GM23338 (cell line): ENCODE measurements at regions not wholly inside any gene's neighbourhood (a gene's known extent, or its start where the extent isn't known, plus 50 kb on each side); places are given as distances from the start of the nearest gene placed in this dataset.

ENCODE experiments used
- ATAC-seq: fragments of 200-7000 bp; cut with Tn5 transposase; 3 replicates; pipeline ENCODE4 v1.9.1; 2020
- DNase-seq: peaks from one replicate; pipeline ENCODE4 v3.0.0-alpha.2; 2015; ENCODE audit warnings: low spot score
- H2AFZ ChIP-seq: fragments of 200-600 bp; sonication (generic); 2 replicates; pipeline ENCODE4 v1.8.0; 2016; ENCODE audit warnings: antibody characterized with exemption, mild to moderate bottlenecking, moderate library complexity
- H3F3A ChIP-seq: fragments of 200-600 bp; sonication (generic); replicated peaks from 2 replicates; pipeline ENCODE4 v1.8.0; 2017; ENCODE audit warnings: antibody characterized with exemption, mixed run types, low read depth
- H3K27ac ChIP-seq: fragments of 200-600 bp; sonication (generic); 2 replicates; pipeline ENCODE4 v1.6.1; 2016; ENCODE audit warnings: low read depth
- H3K27me3 ChIP-seq: fragments of 200-600 bp; sonication (generic); 2 replicates; pipeline ENCODE4 v1.8.0; 2016; ENCODE audit warnings: mild to moderate bottlenecking, mixed run types, moderate library complexity; ENCODE audit not compliant: insufficient read depth
- H3K36me3 ChIP-seq: fragments of 200-600 bp; sonication (generic); 2 replicates; pipeline ENCODE4 v1.8.0; 2016; ENCODE audit warnings: mild to moderate bottlenecking; ENCODE audit not compliant: insufficient read depth
- H3K4me1 ChIP-seq: fragments of 200-600 bp; sonication (generic); 2 replicates; pipeline ENCODE4 v1.8.0; 2016; ENCODE audit warnings: mild to moderate bottlenecking, moderate library complexity; ENCODE audit not compliant: insufficient read depth
- H3K4me2 ChIP-seq: fragments of 200-600 bp; sonication (generic); 2 replicates; pipeline ENCODE4 v1.7.1; 2017; ENCODE audit warnings: mixed run types
- H3K4me3 ChIP-seq: fragments of 200-600 bp; sonication (generic); 2 replicates; pipeline ENCODE4 v1.6.1; 2016; ENCODE audit warnings: mixed run types
- H3K79me2 ChIP-seq: fragments of 200-600 bp; sonication (generic); replicated peaks from 2 replicates; pipeline ENCODE4 v1.8.0; 2017; ENCODE audit warnings: mild to moderate bottlenecking; ENCODE audit not compliant: insufficient read depth
- H3K9me2 ChIP-seq: fragments of 200-600 bp; sonication (generic); 2 replicates; pipeline ENCODE4 v1.8.0; 2017; ENCODE audit not compliant: insufficient read depth
- H4K20me1 ChIP-seq: fragments of 200-600 bp; sonication (generic); replicated peaks from 2 replicates; pipeline ENCODE4 v1.8.0; 2017; ENCODE audit warnings: mild to moderate bottlenecking; ENCODE audit not compliant: insufficient read depth
- H3K27ac Mint-ChIP-seq: 2 replicates; pipeline ENCODE4 v1.8.0; 2020; ENCODE audit warnings: inconsistent platforms, mild to moderate bottlenecking, moderate library complexity, mixed read lengths
- H3K27me3 Mint-ChIP-seq: 3 replicates; pipeline ENCODE4 v1.8.0; 2022; ENCODE audit warnings: low read depth, mild to moderate bottlenecking, moderate library complexity, mixed read lengths, inconsistent platforms; ENCODE audit not compliant: insufficient read depth, poor library complexity
- H3K36me3 Mint-ChIP-seq: 3 replicates; pipeline ENCODE4 v1.8.0; 2021; ENCODE audit warnings: low read depth, mild to moderate bottlenecking, inconsistent platforms, moderate library complexity, mixed read lengths
- H3K4me1 Mint-ChIP-seq: 3 replicates; pipeline ENCODE4 v1.8.0; 2020; ENCODE audit warnings: mild to moderate bottlenecking, inconsistent platforms, mixed read lengths
- H3K4me3 Mint-ChIP-seq: 3 replicates; pipeline ENCODE4 v1.8.0; 2021; ENCODE audit warnings: moderate library complexity, mild to moderate bottlenecking, inconsistent platforms, mixed read lengths
- H3K9me3 Mint-ChIP-seq: 3 replicates; pipeline ENCODE4 v1.8.0; 2020; ENCODE audit warnings: moderate library complexity, mild to moderate bottlenecking, inconsistent platforms, mixed read lengths
- CREB1 ChIP-seq: fragments of 250-450 bp; sonication (Bioruptor Pico); IDR thresholded peaks from 2 replicates; pipeline ENCODE4 v1.5.0; 2020; ENCODE audit warnings: low read depth, mild to moderate bottlenecking, moderate library complexity
- CTCF ChIP-seq, 2 experiments: fragments of 200-600 bp in 1 of 2; sonication (generic) in 1 of 2; conservative IDR thresholded peaks; 2 replicates each; pipeline versions ENCODE4 v1.5.1 to v1.6.1; 2016 to 2017; ENCODE audit warnings: antibody characterized with exemption in 2 of 2, low read depth in 2 of 2, mild to moderate bottlenecking in 2 of 2, moderate library complexity in 1 of 2
- ETS1 ChIP-seq: IDR thresholded peaks from 2 replicates; pipeline ENCODE4 v1.6.1; 2016; ENCODE audit warnings: antibody characterized with exemption
- EZH2 ChIP-seq: fragments of 200-600 bp; sonication (generic); IDR thresholded peaks from one replicate; pipeline ENCODE4 v1.8.0; 2017; ENCODE audit warnings: antibody characterized with exemption, mild to moderate bottlenecking, low read depth; ENCODE audit not compliant: unreplicated experiment
- EZH2phosphoT487 ChIP-seq: fragments of 200-600 bp; sonication (generic); IDR thresholded peaks from one replicate; pipeline ENCODE4 v1.8.1; 2018; ENCODE audit warnings: antibody characterized with exemption; ENCODE audit not compliant: unreplicated experiment
- JUNB ChIP-seq: IDR thresholded peaks from one replicate; pipeline ENCODE4 v1.6.1; 2016; ENCODE audit warnings: antibody characterized with exemption; ENCODE audit not compliant: unreplicated experiment
- NANOG ChIP-seq: IDR thresholded peaks from 2 replicates; pipeline ENCODE4 v1.6.1; 2016; ENCODE audit warnings: antibody characterized with exemption, borderline replicate concordance
- POLR2AphosphoS5 ChIP-seq: IDR thresholded peaks from 2 replicates; pipeline ENCODE4 v1.6.1; 2016; ENCODE audit warnings: antibody characterized with exemption, low read depth
- REST ChIP-seq: IDR thresholded peaks from one replicate; pipeline ENCODE4 v1.6.1; 2018; ENCODE audit warnings: antibody characterized with exemption; ENCODE audit not compliant: unreplicated experiment
- STAT1 ChIP-seq: IDR thresholded peaks from one replicate; pipeline ENCODE4 v1.6.1; 2016; ENCODE audit warnings: antibody characterized with exemption; ENCODE audit not compliant: unreplicated experiment
- ZNF114 ChIP-seq: fragments of 250-450 bp; sonication (Bioruptor Pico); IDR thresholded peaks from 2 replicates; pipeline ENCODE4 v1.5.0; 2020; ENCODE audit warnings: mild to moderate bottlenecking, moderate library complexity
- ZNF331 ChIP-seq: fragments of 250-450 bp; sonication (Bioruptor Pico); IDR thresholded peaks from 2 replicates; pipeline ENCODE4 v1.5.0; 2020; ENCODE audit warnings: low read depth, mild to moderate bottlenecking, moderate library complexity
- TF ChIP-seq, protein P1 (sequence below): fragments of 250-450 bp; sonication (Bioruptor Pico); IDR thresholded peaks from 2 replicates; pipeline ENCODE4 v1.5.0; 2020; ENCODE audit warnings: mild to moderate bottlenecking, moderate library complexity

- H3K27ac ChIP-seq, result no peak overlapping the region
- ATAC-seq, result no peak
- H3K4me1 ChIP-seq, result peaks cover 6% of the 10 kb centered on the region; the same call in 1 of the 2 replicates
- no peak overlapping the region for H3K4me2 ChIP-seq
- no peaks in the 10 kb centered on the region for H4K20me1 ChIP-seq
- no peaks in the 10 kb centered on the region for H3K79me2 ChIP-seq
- 0 out of 2 replicates have a peak, but pooled peaks cover 4% of the 10 kb centered on the region for H3F3A ChIP-seq
- H3K4me3 Mint-ChIP-seq, result no peak overlapping the region
- no peak for TF ChIP-seq POLR2AphosphoS5
- TF ChIP-seq NANOG, result no peak
- TF ChIP-seq ZNF114 (CRISPR knock-in tag), result no peak
- TF ChIP-seq REST, result no peak
- TF ChIP-seq, protein P1, sequence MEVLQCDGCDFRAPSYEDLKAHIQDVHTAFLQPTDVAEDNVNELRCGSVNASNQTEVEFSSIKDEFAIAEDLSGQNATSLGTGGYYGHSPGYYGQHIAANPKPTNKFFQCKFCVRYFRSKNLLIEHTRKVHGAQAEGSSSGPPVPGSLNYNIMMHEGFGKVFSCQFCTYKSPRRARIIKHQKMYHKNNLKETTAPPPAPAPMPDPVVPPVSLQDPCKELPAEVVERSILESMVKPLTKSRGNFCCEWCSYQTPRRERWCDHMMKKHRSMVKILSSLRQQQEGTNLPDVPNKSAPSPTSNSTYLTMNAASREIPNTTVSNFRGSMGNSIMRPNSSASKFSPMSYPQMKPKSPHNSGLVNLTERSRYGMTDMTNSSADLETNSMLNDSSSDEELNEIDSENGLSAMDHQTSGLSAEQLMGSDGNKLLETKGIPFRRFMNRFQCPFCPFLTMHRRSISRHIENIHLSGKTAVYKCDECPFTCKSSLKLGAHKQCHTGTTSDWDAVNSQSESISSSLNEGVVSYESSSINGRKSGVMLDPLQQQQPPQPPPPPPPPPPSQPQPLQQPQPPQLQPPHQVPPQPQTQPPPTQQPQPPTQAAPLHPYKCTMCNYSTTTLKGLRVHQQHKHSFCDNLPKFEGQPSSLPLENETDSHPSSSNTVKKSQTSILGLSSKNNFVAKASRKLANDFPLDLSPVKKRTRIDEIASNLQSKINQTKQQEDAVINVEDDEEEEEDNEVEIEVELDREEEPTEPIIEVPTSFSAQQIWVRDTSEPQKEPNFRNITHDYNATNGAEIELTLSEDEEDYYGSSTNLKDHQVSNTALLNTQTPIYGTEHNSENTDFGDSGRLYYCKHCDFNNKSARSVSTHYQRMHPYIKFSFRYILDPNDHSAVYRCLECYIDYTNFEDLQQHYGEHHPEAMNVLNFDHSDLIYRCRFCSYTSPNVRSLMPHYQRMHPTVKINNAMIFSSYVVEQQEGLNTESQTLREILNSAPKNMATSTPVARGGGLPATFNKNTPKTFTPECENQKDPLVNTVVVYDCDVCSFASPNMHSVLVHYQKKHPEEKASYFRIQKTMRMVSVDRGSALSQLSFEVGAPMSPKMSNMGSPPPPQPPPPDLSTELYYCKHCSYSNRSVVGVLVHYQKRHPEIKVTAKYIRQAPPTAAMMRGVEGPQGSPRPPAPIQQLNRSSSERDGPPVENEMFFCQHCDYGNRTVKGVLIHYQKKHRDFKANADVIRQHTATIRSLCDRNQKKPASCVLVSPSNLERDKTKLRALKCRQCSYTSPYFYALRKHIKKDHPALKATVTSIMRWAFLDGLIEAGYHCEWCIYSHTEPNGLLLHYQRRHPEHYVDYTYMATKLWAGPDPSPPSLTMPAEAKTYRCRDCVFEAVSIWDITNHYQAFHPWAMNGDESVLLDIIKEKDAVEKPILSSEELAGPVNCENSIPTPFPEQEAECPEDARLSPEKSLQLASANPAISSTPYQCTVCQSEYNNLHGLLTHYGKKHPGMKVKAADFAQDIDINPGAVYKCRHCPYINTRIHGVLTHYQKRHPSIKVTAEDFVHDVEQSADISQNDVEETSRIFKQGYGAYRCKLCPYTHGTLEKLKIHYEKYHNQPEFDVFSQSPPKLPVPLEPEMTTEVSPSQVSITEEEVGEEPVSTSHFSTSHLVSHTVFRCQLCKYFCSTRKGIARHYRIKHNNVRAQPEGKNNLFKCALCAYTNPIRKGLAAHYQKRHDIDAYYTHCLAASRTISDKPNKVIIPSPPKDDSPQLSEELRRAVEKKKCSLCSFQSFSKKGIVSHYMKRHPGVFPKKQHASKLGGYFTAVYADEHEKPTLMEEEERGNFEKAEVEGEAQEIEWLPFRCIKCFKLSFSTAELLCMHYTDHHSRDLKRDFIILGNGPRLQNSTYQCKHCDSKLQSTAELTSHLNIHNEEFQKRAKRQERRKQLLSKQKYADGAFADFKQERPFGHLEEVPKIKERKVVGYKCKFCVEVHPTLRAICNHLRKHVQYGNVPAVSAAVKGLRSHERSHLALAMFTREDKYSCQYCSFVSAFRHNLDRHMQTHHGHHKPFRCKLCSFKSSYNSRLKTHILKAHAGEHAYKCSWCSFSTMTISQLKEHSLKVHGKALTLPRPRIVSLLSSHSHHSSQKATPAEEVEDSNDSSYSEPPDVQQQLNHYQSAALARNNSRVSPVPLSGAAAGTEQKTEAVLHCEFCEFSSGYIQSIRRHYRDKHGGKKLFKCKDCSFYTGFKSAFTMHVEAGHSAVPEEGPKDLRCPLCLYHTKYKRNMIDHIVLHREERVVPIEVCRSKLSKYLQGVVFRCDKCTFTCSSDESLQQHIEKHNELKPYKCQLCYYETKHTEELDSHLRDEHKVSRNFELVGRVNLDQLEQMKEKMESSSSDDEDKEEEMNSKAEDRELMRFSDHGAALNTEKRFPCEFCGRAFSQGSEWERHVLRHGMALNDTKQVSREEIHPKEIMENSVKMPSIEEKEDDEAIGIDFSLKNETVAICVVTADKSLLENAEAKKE, result no peak
- no peak for TF ChIP-seq ZNF331 (CRISPR knock-in tag)
- TF ChIP-seq JUNB, result no peak
- no peak for TF ChIP-seq ETS1
- no peak for TF ChIP-seq EZH2phosphoT487
- TF ChIP-seq CREB1 (CRISPR knock-in tag), result no peak
- TF ChIP-seq STAT1, result no peak
- TF ChIP-seq CTCF (conservative IDR thresholded peaks at IDR 0.05; ENCODE audit: low read depth in 2 of 2), result no peak
- TF ChIP-seq EZH2, result no peak
- 0 out of 2 replicates have a peak, but pooled peaks cover 3% of the 10 kb centered on the region for H3K9me2 ChIP-seq
- no peak overlapping the region for H2AFZ ChIP-seq
- H3K36me3 ChIP-seq, result no peaks in the 10 kb centered on the region
- no peak overlapping the region for H3K4me3 ChIP-seq
- H3K27me3 ChIP-seq, result no peaks in the 10 kb centered on the region
- H3K27me3 Mint-ChIP-seq, result peaks cover 6% of the 10 kb centered on the region
- no peak overlapping the region for H3K27ac Mint-ChIP-seq
- H3K4me1 Mint-ChIP-seq, result peaks cover 12% of the 10 kb centered on the region; the same call in 2 of the 3 replicates
- H3K36me3 Mint-ChIP-seq, result no peaks in the 10 kb centered on the region
- DNase-seq, result no peak
- H3K9me3 Mint-ChIP-seq, result no peaks in the 10 kb centered on the region; the same call in 2 of the 3 replicates
These were observed 100.4 kb upstream of the CLINT1 start for GRCh38 chr5:157959370-157959769.
